RWPE1 (cell line): ENCODE measurements at regions not wholly inside any gene's neighbourhood (a gene's known extent, or its start where the extent isn't known, plus 50 kb on each side); places are given as distances from the start of the nearest gene placed in this dataset.

Experiments used
- CTCF ChIA-PET: fragments of 350-600 bp; sonication (Branson Sonifier 250); formaldehyde crosslinking; extraction: SDS; loops from one replicate; lab custom pipeline; 2021; lab: Yijun Ruan, JAX
- POLR2A ChIA-PET: fragments of 400-600 bp; formaldehyde crosslinking; extraction: SDS; loops from one replicate; lab custom pipeline; 2020; ENCODE audit warnings: antibody characterized with exemption; ENCODE audit not compliant: low non-redundant PET; lab: Yijun Ruan, JAX
- DNase-seq: peaks from one replicate; pipeline ENCODE4 v3.0.0; 2012; ENCODE audit warnings: low spot score
- H3K27ac ChIP-seq: fragments of 450-650 bp; 2 replicates; pipeline ENCODE4 v1.5.1; 2017
- CTCF ChIP-seq: fragments of 450-650 bp; conservative IDR thresholded peaks from 2 replicates; pipeline ENCODE4 v1.5.1; 2017; ENCODE audit warnings: low read depth, mild to moderate bottlenecking

DNA sequence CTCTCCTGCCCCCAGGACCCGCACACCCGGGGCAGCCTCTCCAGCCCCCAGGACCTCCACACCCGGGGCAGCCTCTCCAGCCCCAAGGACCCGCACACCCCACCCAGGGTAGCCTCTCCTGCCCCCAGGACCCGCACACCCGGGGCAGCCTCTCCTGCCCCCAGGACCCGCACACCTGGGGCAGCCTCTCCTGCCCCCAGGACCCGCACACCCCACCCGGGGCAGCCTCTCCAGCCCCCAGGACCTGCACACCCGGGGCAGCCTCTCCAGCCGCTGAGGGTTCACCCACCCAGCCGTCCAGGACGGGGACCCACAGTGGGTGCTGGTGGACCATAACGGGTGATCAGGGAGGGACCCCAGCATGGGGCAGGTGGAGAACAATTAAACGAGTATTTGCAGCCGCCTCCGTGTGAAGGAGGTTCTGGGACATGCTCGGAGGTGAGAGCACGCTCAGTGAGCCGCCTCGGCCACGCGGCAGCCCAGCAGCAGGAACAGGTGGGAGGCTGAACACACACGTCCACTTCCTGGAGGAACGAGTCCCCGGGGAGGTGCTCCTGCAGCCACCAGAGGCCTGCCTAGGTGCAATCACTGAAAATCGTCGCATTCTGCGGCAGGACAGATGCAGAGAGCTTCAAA lies 107.9 kb downstream of the PDGFA start:
- CTCF ChIA-PET: no interaction called here
- H3K27ac ChIP-seq: no peak overlapping the region
- no peak for DNase-seq
- no peak for TF ChIP-seq CTCF
- POLR2A ChIA-PET: no interaction called here

GRCh38 chr7:412313-412710 lies 107.3 kb downstream of the PDGFA start:
- no peak for DNase-seq

DNA sequence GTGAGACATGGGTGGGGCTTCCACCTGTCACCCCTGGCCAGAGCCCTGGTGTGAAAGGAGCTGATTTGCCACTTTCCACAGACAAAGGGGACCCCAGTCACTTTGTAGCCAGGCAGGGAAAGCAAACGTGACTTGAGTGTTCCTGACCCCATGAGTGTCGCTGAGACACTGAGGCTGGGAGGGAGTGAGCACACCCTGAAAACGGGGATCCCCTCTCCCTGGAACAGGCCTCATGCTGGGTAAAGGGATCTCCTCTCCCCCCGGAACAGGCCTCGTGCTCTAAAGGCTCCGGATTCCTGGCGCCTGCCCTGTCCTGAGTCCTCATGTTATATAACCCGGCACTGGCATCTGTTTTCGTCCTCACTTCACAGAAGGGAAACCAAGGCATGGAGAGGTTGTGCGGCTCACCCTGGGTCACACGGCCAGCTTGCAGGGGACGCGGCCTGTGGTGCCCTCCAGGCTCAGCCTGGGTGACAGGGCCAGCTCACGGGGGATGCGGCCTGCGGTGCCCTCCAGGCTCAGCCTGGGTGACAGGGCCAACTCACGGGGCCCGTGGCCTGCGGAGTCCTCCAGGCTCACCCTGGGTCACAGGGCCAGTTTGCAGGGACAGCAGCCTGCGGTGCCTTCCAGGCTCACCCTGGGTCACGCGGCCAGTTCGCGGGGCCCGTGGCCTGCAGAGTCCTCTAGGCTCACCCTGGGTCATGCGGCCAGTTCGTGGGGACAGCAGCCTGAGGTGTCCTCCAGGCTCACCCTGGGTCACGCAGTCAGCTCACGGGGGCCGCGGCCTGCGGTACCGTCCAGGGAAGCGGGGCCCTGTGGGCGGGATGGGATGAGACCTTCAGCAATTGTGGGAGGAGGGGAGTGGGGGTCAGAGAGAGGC lies 104.7 kb downstream of the PDGFA start:
- ChIA-PET CTCF (no interaction called here), POLR2A (no interaction called here)
- no peak overlapping the region for H3K27ac ChIP-seq
- no peak for TF ChIP-seq CTCF
- no peak for DNase-seq

More at GRCh38 chr7:412313-412710, 107.3 kb downstream of the PDGFA start:
- POLR2A ChIA-PET: no interaction called here
- no peak overlapping the region for H3K27ac ChIP-seq
- CTCF ChIA-PET: interaction anchor here (0.6 kb wide), 1 partner anchor 172 kb away, joined by 3 read pairs; no protein-coding TSS in a partner anchor
- no peak for TF ChIP-seq CTCF

GRCh38 chr7:415646-416525 lies 103.8 kb downstream of the PDGFA start:
- POLR2A ChIA-PET: no interaction called here
- CTCF ChIA-PET: no interaction called here
- H3K27ac ChIP-seq: no peak overlapping the region
- TF ChIP-seq CTCF: no peak
- DNase-seq: no peak

GRCh38 chr7:416761-417624 lies 102.7 kb downstream of the PDGFA start:
- POLR2A ChIA-PET: no interaction called here
- no peak for TF ChIP-seq CTCF
- no peak for DNase-seq
- CTCF ChIA-PET: interaction anchor here (0.6 kb wide), 1 partner anchor 59 kb away, joined by 3 read pairs; no protein-coding TSS in a partner anchor
- H3K27ac ChIP-seq: no peak overlapping the region
